Parathyroid adenoma (tissue), 2 donors: ENCODE measurements at regions not wholly inside any gene's neighbourhood (a gene's known extent, or its start where the extent isn't known, plus 50 kb on each side); places are given as distances from the start of the nearest gene placed in this dataset.

Experiments
- H2AFZ ChIP-seq: fragments of 300-600 bp; sonication (generic); one replicate; pipeline ENCODE4 v1.7.0; 2017; ENCODE audit warnings: antibody characterized with exemption, mild to moderate bottlenecking
- H3K27ac ChIP-seq: fragments of 300-600 bp; sonication (generic); one replicate; pipeline ENCODE4 v1.7.0; 2017
- H3K27me3 ChIP-seq: fragments of 300-600 bp; sonication (generic); one replicate; pipeline ENCODE4 v1.7.0; 2017; ENCODE audit warnings: low read length; ENCODE audit not compliant: control insufficient read depth, insufficient read depth
- H3K36me3 ChIP-seq: fragments of 300-600 bp; sonication (generic); one replicate; pipeline ENCODE4 v1.7.0; 2017; ENCODE audit warnings: low read length; ENCODE audit not compliant: control insufficient read depth, insufficient read depth
- H3K4me1 ChIP-seq: fragments of 300-600 bp; sonication (generic); one replicate; pipeline ENCODE4 v1.7.0; 2017; ENCODE audit warnings: control low read depth
- H3K4me2 ChIP-seq: fragments of 300-600 bp; sonication (generic); one replicate; pipeline ENCODE4 v1.7.0; 2017; ENCODE audit warnings: low read length
- H3K4me3 ChIP-seq: fragments of 300-600 bp; sonication (generic); one replicate; pipeline ENCODE4 v1.7.0; 2017; ENCODE audit warnings: low read depth, low read length
- H3K79me2 ChIP-seq: fragments of 300-600 bp; sonication (generic); one replicate; pipeline ENCODE4 v1.7.0; 2017; ENCODE audit warnings: control low read depth
- H3K9ac ChIP-seq: fragments of 300-600 bp; sonication (generic); one replicate; pipeline ENCODE4 v1.7.0; 2017; ENCODE audit warnings: mild to moderate bottlenecking
- H3K9me3 ChIP-seq: fragments of 300-600 bp; sonication (generic); one replicate; pipeline ENCODE4 v1.7.0; 2017; ENCODE audit warnings: low read length; ENCODE audit not compliant: control insufficient read depth
- CTCF ChIP-seq: fragments of 300-600 bp; sonication (generic); IDR thresholded peaks from one replicate; pipeline ENCODE4 v1.7.0; 2017; ENCODE audit warnings: antibody characterized with exemption, mild to moderate bottlenecking
- donor health status: primary hyperparathyroidism.

- no peak overlapping the region for H2AFZ ChIP-seq
- no peaks in the 10 kb centered on the region for H3K9me3 ChIP-seq
- no peak for TF ChIP-seq CTCF
- H3K79me2 ChIP-seq: no peaks in the 10 kb centered on the region
- H3K4me1 ChIP-seq: no peaks in the 10 kb centered on the region
- H3K4me2 ChIP-seq: no peak overlapping the region
- no peaks in the 10 kb centered on the region for H3K27me3 ChIP-seq
- no peak overlapping the region for H3K9ac ChIP-seq
- H3K27ac ChIP-seq: no peak overlapping the region
- no peak overlapping the region for H3K4me3 ChIP-seq
- no peaks in the 10 kb centered on the region for H3K36me3 ChIP-seq
Observed at GRCh38 chr3:102748646-102749045, 313.8 kb downstream of the ZPLD1 start.

GRCh38 chr3:102750322-102750721, 315.5 kb downstream of the ZPLD1 start:
- Histone ChIP-seq H3K79me2 (no peaks in the 10 kb centered on the region), H3K4me3 (no peak overlapping the region), H3K27ac (no peak overlapping the region), H3K9ac (no peak overlapping the region), H3K9me3 (no peaks in the 10 kb centered on the region), H3K4me2 (no peak overlapping the region), H2AFZ (no peak overlapping the region), H3K4me1 (no peaks in the 10 kb centered on the region), H3K27me3 (no peaks in the 10 kb centered on the region), H3K36me3 (no peaks in the 10 kb centered on the region)
- no peak for TF ChIP-seq CTCF

- H3K36me3 ChIP-seq: no peaks in the 10 kb centered on the region
- no peak for TF ChIP-seq CTCF
- no peaks in the 10 kb centered on the region for H3K9me3 ChIP-seq
- H3K79me2 ChIP-seq: no peaks in the 10 kb centered on the region
- H3K4me3 ChIP-seq: no peak overlapping the region
- H3K4me1 ChIP-seq: no peaks in the 10 kb centered on the region
- no peak overlapping the region for H2AFZ ChIP-seq
- H3K4me2 ChIP-seq: no peak overlapping the region
- H3K27ac ChIP-seq: no peak overlapping the region
- no peaks in the 10 kb centered on the region for H3K27me3 ChIP-seq
- no peak overlapping the region for H3K9ac ChIP-seq
Observed at GRCh38 chr3:102753901-102754300, 319.1 kb downstream of the ZPLD1 start.

GRCh38 chr3:102756706-102757105, 321.9 kb downstream of the ZPLD1 start:
- TF ChIP-seq CTCF: no peak
- no peaks in the 10 kb centered on the region for H3K27me3 ChIP-seq
- H3K4me2 ChIP-seq: no peak overlapping the region
- no peaks in the 10 kb centered on the region for H3K9me3 ChIP-seq
- no peak overlapping the region for H3K9ac ChIP-seq
- no peak overlapping the region for H3K27ac ChIP-seq
- H2AFZ ChIP-seq: no peak overlapping the region
- no peaks in the 10 kb centered on the region for H3K79me2 ChIP-seq
- no peaks in the 10 kb centered on the region for H3K36me3 ChIP-seq
- H3K4me1 ChIP-seq: no peaks in the 10 kb centered on the region
- H3K4me3 ChIP-seq: no peak overlapping the region

GRCh38 chr3:102757950-102758349, 323.1 kb downstream of the ZPLD1 start:
- Histone ChIP-seq H2AFZ (no peak overlapping the region), H3K27me3 (no peaks in the 10 kb centered on the region), H3K4me3 (no peak overlapping the region), H3K4me2 (no peak overlapping the region), H3K4me1 (no peaks in the 10 kb centered on the region), H3K9ac (no peak overlapping the region), H3K27ac (no peak overlapping the region), H3K9me3 (no peaks in the 10 kb centered on the region), H3K79me2 (no peaks in the 10 kb centered on the region), H3K36me3 (no peaks in the 10 kb centered on the region)
- no peak for TF ChIP-seq CTCF
